IMR-90 (cell line): ENCODE measurements at regions not wholly inside any gene's neighbourhood (a gene's known extent, or its start where the extent isn't known, plus 50 kb on each side); places are given as distances from the start of the nearest gene placed in this dataset.

Experiments
- ATAC-seq: fragments of 200-7000 bp; cut with Tn5 transposase; 2 replicates; pipeline ENCODE4 v1.9.1; 2020; ENCODE audit warnings: low read depth, mild to moderate bottlenecking, moderate library complexity
- BruUV-seq: library from RNA; stranded (reverse); fragments of 400-500 nt; replicated peaks from 2 replicates; lab custom pipeline; 2021; lab: Mats Ljungman, UMichigan
- CTCF ChIA-PET: fragments of 300-600 bp; formaldehyde crosslinking; extraction: SDS; loops from one replicate; lab custom pipeline; 2021; ENCODE audit warnings: antibody characterized with exemption; lab: Yijun Ruan, JAX
- POLR2A ChIA-PET: fragments of 300-600 bp; sonication (Branson Sonifier 250); formaldehyde crosslinking; loops from one replicate; lab custom pipeline; 2022; ENCODE audit warnings: antibody characterized with exemption; ENCODE audit not compliant: unreplicated experiment; lab: Charles Lee
- DNase-seq: peaks from one replicate; pipeline ENCODE4 v3.0.0; 2013
- H2AFZ ChIP-seq: replicated peaks from 2 replicates; pipeline ENCODE3; 2013; ENCODE audit warnings: low read length, mild to moderate bottlenecking; ENCODE audit not compliant: poor library complexity
- H2AK5ac ChIP-seq: 2 replicates; pipeline ENCODE4 v1.6.1; 2013; ENCODE audit warnings: low read depth, low read length, inconsistent platforms
- H2AK9ac ChIP-seq: replicated peaks from 2 replicates; pipeline ENCODE3; 2013; ENCODE audit warnings: mild to moderate bottlenecking, low read depth, low read length, moderate library complexity; ENCODE audit not compliant: poor library complexity
- H2BK120ac ChIP-seq: 2 replicates; pipeline ENCODE4 v1.6.1; 2013; ENCODE audit warnings: low read depth, low read length, inconsistent platforms
- H2BK15ac ChIP-seq: 3 replicates; pipeline ENCODE4 v1.6.1; 2013; ENCODE audit warnings: low read depth, low read length, inconsistent platforms
- H2BK20ac ChIP-seq: 2 replicates; pipeline ENCODE4 v1.6.1; 2013; ENCODE audit warnings: low read depth, mild to moderate bottlenecking, inconsistent platforms, low read length, moderate library complexity
- H2BK5ac ChIP-seq: 2 replicates; pipeline ENCODE4 v1.6.1; 2013; ENCODE audit warnings: mild to moderate bottlenecking, low read depth, low read length, inconsistent platforms; ENCODE audit not compliant: poor library complexity, severe bottlenecking
- H3K14ac ChIP-seq: replicated peaks from 2 replicates; pipeline ENCODE4 v1.6.1; 2013; ENCODE audit warnings: low read depth, low read length, inconsistent platforms
- H3K18ac ChIP-seq: 2 replicates; pipeline ENCODE4 v1.6.1; 2013; ENCODE audit warnings: low read depth, low read length, control low read depth
- H3K23ac ChIP-seq: 2 replicates; pipeline ENCODE4 v1.6.1; 2013; ENCODE audit warnings: low read depth, low read length, inconsistent platforms
- H3K27ac ChIP-seq: 2 replicates; pipeline ENCODE4 v1.5.1; 2013; ENCODE audit warnings: mild to moderate bottlenecking, control low read depth, low read length; ENCODE audit not compliant: insufficient read depth
- H3K27me3 ChIP-seq: 2 replicates; pipeline ENCODE4 v1.6.1; 2013; ENCODE audit warnings: low read length; ENCODE audit not compliant: control insufficient read depth, insufficient read depth
- H3K36me3 ChIP-seq: 2 replicates; pipeline ENCODE4 v1.6.1; 2013; ENCODE audit warnings: low read length, mixed read lengths; ENCODE audit not compliant: control insufficient read depth, insufficient read depth
- H3K4ac ChIP-seq: 2 replicates; pipeline ENCODE4 v1.6.1; 2013; ENCODE audit warnings: low read depth, low read length, inconsistent platforms
- H3K4me1 ChIP-seq: 2 replicates; pipeline ENCODE4 v1.6.1; 2013; ENCODE audit warnings: low read length, mixed read lengths; ENCODE audit not compliant: control insufficient read depth, insufficient read depth
- H3K4me2 ChIP-seq: 2 replicates; pipeline ENCODE4 v1.6.1; 2013; ENCODE audit warnings: low read depth, mild to moderate bottlenecking, control low read depth, low read length, moderate library complexity
- H3K4me3 ChIP-seq: 2 replicates; pipeline ENCODE4 v1.5.1; 2013; ENCODE audit warnings: low read depth, mild to moderate bottlenecking, control low read depth, low read length, moderate library complexity; ENCODE audit not compliant: insufficient read depth
- H3K56ac ChIP-seq: 2 replicates; pipeline ENCODE4 v1.6.1; 2013; ENCODE audit warnings: low read length, inconsistent platforms; ENCODE audit not compliant: insufficient read depth; ENCODE audit errors: extremely low read depth
- H3K79me1 ChIP-seq, 2 experiments: 2 replicates each; pipeline ENCODE4 v1.6.1; 2013; ENCODE audit warnings: low read length in 2 of 2, inconsistent platforms in 1 of 2, low read depth in 1 of 2
- H3K9ac ChIP-seq: 2 replicates; pipeline ENCODE4 v1.6.1; 2013; ENCODE audit warnings: low read depth, low read length, control low read depth
- H3K9me1 ChIP-seq: 2 replicates; pipeline ENCODE4 v1.6.1; 2013; ENCODE audit warnings: low read length, inconsistent platforms; ENCODE audit not compliant: insufficient read depth
- H3K9me3 ChIP-seq: 2 replicates; pipeline ENCODE4 v1.6.1; 2013; ENCODE audit warnings: low read length; ENCODE audit not compliant: control insufficient read depth, insufficient read depth
- H4K20me1 ChIP-seq: 2 replicates; pipeline ENCODE4 v1.6.1; 2013; ENCODE audit warnings: low read length, inconsistent platforms; ENCODE audit not compliant: insufficient read depth
- H4K5ac ChIP-seq: 2 replicates; pipeline ENCODE4 v1.6.1; 2013; ENCODE audit warnings: mild to moderate bottlenecking, low read depth, low read length, control low read depth
- H4K8ac ChIP-seq, 2 experiments: 2 replicates each; pipeline ENCODE4 v1.6.1; 2013; ENCODE audit warnings: low read depth in 2 of 2, low read length in 2 of 2, control low read depth in 1 of 2, inconsistent platforms in 1 of 2
- H4K91ac ChIP-seq: 2 replicates; pipeline ENCODE4 v1.6.1; 2013; ENCODE audit warnings: low read depth, low read length, inconsistent platforms; ENCODE audit not compliant: insufficient read depth
- CHD1 ChIP-seq: IDR thresholded peaks from 2 replicates; pipeline ENCODE4 v1.6.1; 2012; ENCODE audit warnings: low read depth, low read length, improper control_type of control experiment
- MAFK ChIP-seq: IDR thresholded peaks from 2 replicates; pipeline ENCODE4 v1.6.1; 2012; ENCODE audit warnings: low read depth, low read length, improper control_type of control experiment
- WGBS, 2 experiments: methylation state at CpG; one replicate each; pipeline versions ENCODE4 v1.1.5 to v1.1.7; 2013; ENCODE audit warnings: missing lambda C conversion rate in 2 of 2; ENCODE audit not compliant: insufficient read length in 1 of 2; ENCODE audit errors: extremely low coverage in 2 of 2; 5-methylcytosine and 5-hydroxymethylcytosine counted together
- dilution Hi-C: fragments of 300-500 bp; cut with HindIII; formaldehyde crosslinking; loops from one replicate; pipeline ENCODE4 v1.14.3; 2018; ENCODE audit warnings: low sequenced_read_pairs; ENCODE audit not compliant: unreplicated experiment
- in situ Hi-C: fragments of 300-500 bp; cut with MboI; formaldehyde crosslinking; loops from 3 replicates; pipeline ENCODE4 v1.14.3; 2019; ENCODE audit warnings: low sequenced_read_pairs, inconsistent platforms, mixed read lengths
- intact Hi-C: fragments of 100-400 bp; cut with micrococcal nuclease; formaldehyde crosslinking; loops from 2 replicates; pipeline ENCODE4 v1.10.0; 2022

GRCh38 chr2:19688059-19688458, 213.7 kb downstream of the TTC32 start:
- Histone ChIP-seq H4K5ac (no peak overlapping the region), H2AK5ac (no peak overlapping the region), H3K4me2 (no peak overlapping the region), H2AFZ (no peak overlapping the region), H2BK15ac (no peak overlapping the region), H3K9me3 (no peaks in the 10 kb centered on the region), H3K56ac (no peak overlapping the region), H4K91ac (no peak overlapping the region), H3K36me3 (no peaks in the 10 kb centered on the region), H3K4me3 (no peak overlapping the region), H2BK5ac (no peak overlapping the region), H4K8ac (no peak overlapping the region), H3K14ac (no peak overlapping the region), H3K23ac (no peak overlapping the region), H3K9ac (no peak overlapping the region), H4K20me1 (no peaks in the 10 kb centered on the region), H3K27me3 (peaks cover 5% of the 10 kb centered on the region; the same call in 1 of the 2 replicates), H2BK120ac (no peak overlapping the region), H3K4me1 (peaks cover 2% of the 10 kb centered on the region; the same call in 1 of the 2 replicates), H2AK9ac (no peak overlapping the region), H3K27ac (no peak overlapping the region), H3K9me1 (no peaks in the 10 kb centered on the region), H3K18ac (no peak overlapping the region), H2BK20ac (no peak overlapping the region), H3K79me1 (no peaks in the 10 kb centered on the region), H3K4ac (no peak overlapping the region)
- POLR2A ChIA-PET = no interaction called here
- dilution Hi-C loops = no loop called here
- WGBS, 2 experiments = 8% methylated on average over 2 of the region's 11 CpGs; no CpG with 5 or more reads in 1 of the 2 experiments
- TF ChIP-seq CHD1 = no peak
- TF ChIP-seq MAFK = no peak
- in situ Hi-C loops = loop anchor here (10.0 kb wide), 1 partner anchor 167 kb away; no protein-coding TSS in a partner anchor
- ATAC-seq (no peak), DNase-seq (no peak)
- no TSS peak for BruUV-seq
- CTCF ChIA-PET = interaction anchor here (1.1 to 1.6 kb wide), 5 partner anchors 9 to 175 kb away, joined by 3 to 8 read pairs (median 3); no protein-coding TSS in a partner anchor
- intact Hi-C loops = no loop called here
